NCI-H1048 (cell line): ENCODE measurements at regions not wholly inside any gene's neighbourhood (a gene's known extent, or its start where the extent isn't known, plus 50 kb on each side); places are given as distances from the start of the nearest gene placed in this dataset.
"Not testable (repeated sequence)": the region's sequence is repeated elsewhere in the genome, so short reads cannot be mapped to it uniquely, and the experiment has no call there.

ENCODE experiments used
- DNase-seq: peaks from one replicate; lab custom pipeline; 2025; lab: John Stamatoyannopoulos, UW

- DNase-seq = no peak
These were observed 99.5 kb upstream of the APCDD1 start for GRCh38 chr18:10354890-10355289.

DNA sequence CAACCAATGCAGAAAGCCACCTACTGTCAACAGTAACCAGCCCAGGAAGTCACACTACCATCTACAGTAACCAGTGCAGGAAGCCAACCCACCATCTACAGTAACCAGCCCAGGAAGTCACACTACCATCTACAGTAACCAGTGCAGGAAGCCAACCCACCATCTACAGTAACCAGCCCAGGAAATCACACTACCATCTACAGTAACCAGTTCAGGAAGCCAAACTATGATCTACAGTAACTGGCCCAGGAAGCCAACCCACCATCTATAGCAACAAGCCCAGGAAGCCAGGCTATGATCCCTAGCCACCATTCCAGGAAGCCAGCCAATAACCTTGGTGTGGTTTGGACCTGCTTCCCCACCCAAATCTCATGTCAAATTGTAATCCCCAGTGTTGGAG lies 97.4 kb upstream of the APCDD1 start:
- not testable (repeated sequence) for DNase-seq

DNA sequence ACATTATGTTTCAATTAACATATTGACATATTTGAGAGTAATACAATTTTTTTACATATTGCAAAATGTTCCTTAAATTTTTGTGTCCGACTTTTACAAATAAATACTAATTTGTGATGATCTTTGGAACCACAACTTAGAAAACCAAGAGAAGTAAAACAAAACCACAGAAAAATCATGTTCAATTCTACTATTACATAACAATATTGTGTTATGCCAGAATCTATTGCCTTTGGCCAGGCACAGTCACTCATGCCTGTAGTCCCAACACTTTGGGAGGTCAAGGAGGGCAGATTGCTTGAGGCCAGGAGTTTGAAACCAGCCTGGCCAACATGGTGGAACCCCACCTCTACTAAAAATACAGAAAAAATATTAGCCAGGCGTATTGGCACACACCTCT lies 92.8 kb upstream of the APCDD1 start:
- no peak for DNase-seq

GRCh38 chr18:10365021-10365500 lies 89.4 kb upstream of the APCDD1 start:
- no peak for DNase-seq

GRCh38 chr18:10365901-10366300 lies 88.5 kb upstream of the APCDD1 start:
- no peak for DNase-seq

- DNase-seq = no peak
These were observed 86.6 kb upstream of the APCDD1 start for GRCh38 chr18:10367836-10368235.

- DNase-seq = no peak
These were observed 85.7 kb upstream of the APCDD1 start for GRCh38 chr18:10368456-10369453.

- no peak for DNase-seq
These were observed 83.7 kb upstream of the APCDD1 start for GRCh38 chr18:10370716-10371115.

- DNase-seq = no peak
These were observed 83.3 kb upstream of the APCDD1 start for GRCh38 chr18:10371165-10371564.

- no peak for DNase-seq
These were observed 80.2 kb upstream of the APCDD1 start for GRCh38 chr18:10374195-10374594.

GRCh38 chr18:10374636-10375293 lies 79.7 kb upstream of the APCDD1 start:
- no peak for DNase-seq

DNA sequence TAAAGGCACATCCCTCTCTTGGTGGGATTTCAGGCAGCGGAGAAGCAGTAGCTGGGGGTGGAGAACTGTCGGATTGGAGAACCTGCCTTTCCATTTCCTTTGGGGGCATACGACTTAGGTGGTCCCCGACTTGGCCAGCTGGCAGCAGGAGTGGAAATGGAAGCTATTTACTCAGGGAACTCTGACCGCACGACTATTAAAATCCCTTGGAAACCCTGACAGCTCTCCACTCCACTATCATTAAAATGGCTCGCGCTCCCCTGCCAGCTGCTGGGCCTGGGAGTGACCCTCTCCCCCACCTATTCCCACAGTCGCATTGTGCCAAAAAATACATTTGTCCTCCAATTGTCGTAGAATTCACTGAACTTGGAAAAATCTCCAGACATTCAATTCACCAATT lies 77.7 kb upstream of the APCDD1 start:
- no peak for DNase-seq

DNA sequence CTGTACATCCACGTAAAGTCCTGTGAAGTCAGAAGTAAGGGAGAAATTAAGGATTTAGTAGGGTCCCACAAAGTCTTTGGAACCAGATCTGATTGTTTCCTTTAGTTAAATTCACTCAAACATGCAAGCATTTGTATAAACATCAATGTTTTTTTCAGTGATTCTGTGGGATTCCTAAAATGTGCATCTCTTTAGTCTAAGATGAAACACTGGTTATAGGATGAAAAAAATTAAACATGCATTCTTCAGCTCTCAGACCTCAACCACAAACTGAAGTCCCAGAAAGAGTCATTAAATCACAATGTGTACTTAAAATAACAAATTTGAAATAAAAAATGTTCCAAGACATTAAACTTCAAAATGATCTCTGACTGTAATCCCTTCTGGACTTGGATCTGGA lies 76.5 kb upstream of the APCDD1 start:
- DNase-seq = no peak

GRCh38 chr18:10378688-10379420 lies 75.6 kb upstream of the APCDD1 start:
- DNase-seq = no peak

GRCh38 chr18:10379522-10379921 lies 74.9 kb upstream of the APCDD1 start:
- no peak for DNase-seq

DNA sequence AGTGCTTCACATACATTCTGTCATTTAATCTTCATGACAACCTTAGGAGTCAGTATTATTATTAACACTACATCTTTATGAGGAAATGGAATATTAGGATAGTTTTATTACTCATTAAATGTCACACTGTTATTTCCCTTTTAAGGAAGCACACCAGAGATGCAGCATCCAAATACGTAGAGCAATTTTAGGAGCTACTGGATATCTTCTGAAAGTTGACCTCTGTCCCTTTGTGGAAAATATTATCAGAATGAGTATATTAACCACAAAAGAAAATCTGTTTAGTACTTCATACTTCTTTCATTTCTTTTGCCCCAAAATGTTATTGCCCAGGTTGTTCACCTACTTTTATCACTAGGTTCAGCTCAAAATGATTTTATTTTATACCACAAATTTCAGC lies 72.9 kb upstream of the APCDD1 start:
- no peak for DNase-seq

DNA sequence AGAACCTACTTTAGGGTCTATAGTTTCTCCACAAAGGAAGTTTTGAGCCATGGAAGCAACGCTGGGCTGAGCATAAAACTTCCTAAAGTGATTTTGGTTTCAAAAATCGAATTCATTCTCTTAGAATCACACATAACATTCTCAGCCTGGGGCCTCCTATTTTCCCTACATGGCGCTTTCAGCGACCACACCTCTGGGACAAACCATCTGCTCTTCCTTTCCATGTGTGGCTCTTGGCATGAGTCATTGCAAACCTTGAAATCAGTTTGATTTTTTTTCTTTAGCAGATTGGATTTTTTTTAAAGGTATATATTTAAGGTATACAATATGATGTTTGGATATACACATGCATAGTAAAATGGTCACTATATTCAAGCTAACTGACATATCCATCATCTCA lies 72.5 kb upstream of the APCDD1 start:
- DNase-seq = no peak

DNA sequence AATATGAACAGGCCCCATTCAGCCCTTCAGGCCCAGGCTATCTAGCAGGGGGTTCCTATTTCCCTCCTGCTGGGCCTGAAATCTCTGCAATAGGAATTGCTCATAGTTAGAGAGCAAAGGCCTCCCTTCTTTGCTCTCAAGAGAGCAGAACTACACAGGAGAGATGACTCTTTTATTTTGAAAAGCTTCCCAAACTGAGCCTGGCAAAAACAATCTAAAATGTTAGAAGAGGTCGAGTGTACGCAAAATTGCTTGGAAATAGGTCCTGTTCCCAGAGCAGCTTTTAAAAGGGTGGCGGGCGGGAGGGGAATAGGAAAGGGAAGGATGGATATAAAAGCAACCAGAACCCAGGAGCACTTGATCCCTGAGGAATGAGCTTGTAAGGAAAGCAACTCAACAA lies 68.4 kb upstream of the APCDD1 start:
- DNase-seq = no peak

DNA sequence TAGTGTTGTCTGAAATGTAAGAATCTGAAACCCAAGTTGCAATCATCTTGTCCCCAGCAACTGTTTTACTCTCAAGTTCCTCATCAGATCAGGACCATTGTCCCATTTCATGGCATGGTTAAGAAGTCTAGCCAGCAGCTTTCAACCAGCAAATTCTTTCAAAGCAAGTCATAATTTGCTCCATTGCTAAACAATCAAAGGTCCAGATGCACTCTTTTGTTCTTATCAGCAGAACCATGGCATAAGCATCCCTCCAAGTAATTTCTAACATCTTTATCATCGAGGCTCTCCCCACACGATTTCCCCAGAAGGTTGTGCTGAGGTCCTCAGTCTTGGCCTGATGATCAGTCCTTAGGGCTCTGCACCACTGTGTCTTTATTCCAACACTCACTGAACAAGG lies 67.5 kb upstream of the APCDD1 start:
- DNase-seq = no peak

GRCh38 chr18:10387399-10387798 lies 67.0 kb upstream of the APCDD1 start:
- no peak for DNase-seq

DNA sequence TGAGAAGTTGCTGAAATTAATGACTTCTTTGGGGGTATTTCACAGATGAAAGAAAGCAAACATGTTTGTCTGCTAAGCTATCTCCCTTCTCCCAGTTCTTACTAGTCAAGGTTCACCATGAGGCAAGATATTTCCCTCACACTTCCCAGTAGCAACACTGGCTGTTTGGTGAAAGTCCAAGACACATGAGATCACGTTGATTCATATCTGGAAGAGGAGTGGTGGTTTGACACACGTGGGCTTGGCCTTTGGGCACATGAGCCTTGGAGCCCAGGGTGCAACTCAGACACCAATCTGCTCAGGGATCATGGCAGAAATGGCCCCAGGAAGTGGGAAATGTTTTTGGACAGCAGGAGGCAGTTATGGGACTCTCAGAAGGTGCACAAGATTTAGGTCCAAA lies 66.1 kb upstream of the APCDD1 start:
- DNase-seq = no peak

DNA sequence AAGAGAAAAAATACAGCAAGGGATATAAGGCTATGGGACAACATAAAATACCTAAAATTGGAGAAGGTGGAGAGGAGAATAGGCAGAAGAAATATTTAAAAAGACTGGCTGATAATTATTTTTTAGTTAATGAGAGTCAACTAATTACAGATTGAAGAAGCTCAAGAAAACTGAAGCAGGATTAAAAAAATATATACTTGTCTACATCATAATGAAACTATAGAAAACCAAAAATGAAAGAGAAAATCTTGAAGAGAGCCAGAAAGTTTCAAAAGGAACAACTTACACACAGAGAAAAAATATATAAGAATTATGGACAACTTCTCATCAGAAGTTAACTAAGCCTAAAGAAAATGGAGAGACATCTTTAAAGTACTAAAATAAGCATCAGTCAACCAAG lies 62.9 kb upstream of the APCDD1 start:
- no peak for DNase-seq

- DNase-seq = no peak
These were observed 57.4 kb upstream of the APCDD1 start for GRCh38 chr18:10397004-10397403.
